ENCODE measurements at regions not wholly inside any gene's neighbourhood (a gene's known extent, or its start where the extent isn't known, plus 50 kb on each side); places are given as distances from the start of the nearest gene placed in this dataset.

- Histone ChIP-seq H3K27me3 (no peaks in the 10 kb centered on the region), H3K4me3 (no peak overlapping the region), H3K27ac (no peak overlapping the region), H3K9me3 (no peaks in the 10 kb centered on the region), H3K36me3 (no peaks in the 10 kb centered on the region), H3K4me1 (no peaks in the 10 kb centered on the region)
- no peak for DNase-seq
- no peak for ATAC-seq
- 94% methylated on average over 2 of the region's 2 CpGs for WGBS (ENCODE audit: insufficient coverage, low coverage, low lambda C conversion rate, missing lambda C conversion rate)
- TF ChIP-seq CTCF (IDR thresholded peaks at IDR 0.05) (no peak), POLR2A (IDR thresholded peaks at IDR 0.05) (no peak)
- intact Hi-C loops (cut with DNase I), result no loop called here
Observed at GRCh38 chr2:173493874-173494273, 139.2 kb downstream of the CDCA7 start.

- no peak for DNase-seq
- intact Hi-C loops (cut with DNase I), result no loop called here
Observed at GRCh38 chr2:173496746-173497145, 142.1 kb downstream of the CDCA7 start.

GRCh38 chr2:173500953-173501352, 146.3 kb downstream of the CDCA7 start:
- Histone ChIP-seq H3K4me1 (no peaks in the 10 kb centered on the region), H3K27me3 (no peaks in the 10 kb centered on the region), H3K4me3 (no peak overlapping the region), H3K27ac (no peak overlapping the region), H3K36me3 (no peaks in the 10 kb centered on the region), H3K9me3 (no peaks in the 10 kb centered on the region)
- 60% methylated on average over 1 of the region's 1 CpG for WGBS (ENCODE audit: insufficient coverage, low coverage, low lambda C conversion rate, missing lambda C conversion rate)
- ATAC-seq (no peak), DNase-seq (no peak)
- TF ChIP-seq CTCF (IDR thresholded peaks at IDR 0.05), result no peak
- TF ChIP-seq POLR2A (IDR thresholded peaks at IDR 0.05), result no peak
- intact Hi-C loops (cut with DNase I), result no loop called here

More at GRCh38 chr2:173496746-173497145, 142.1 kb downstream of the CDCA7 start:
- TF ChIP-seq POLR2A (IDR thresholded peaks at IDR 0.05) (no peak), CTCF (IDR thresholded peaks at IDR 0.05) (no peak)
- WGBS (ENCODE audit: insufficient coverage, low coverage, low lambda C conversion rate, missing lambda C conversion rate), result 79% methylated on average over 3 of the region's 3 CpGs
- ATAC-seq, result no peak
- Histone ChIP-seq H3K27me3 (no peaks in the 10 kb centered on the region), H3K36me3 (no peaks in the 10 kb centered on the region), H3K9me3 (no peaks in the 10 kb centered on the region), H3K4me3 (no peak overlapping the region), H3K4me1 (no peaks in the 10 kb centered on the region), H3K27ac (no peak overlapping the region)

GRCh38 chr2:173502296-173502695, 147.6 kb downstream of the CDCA7 start:
- Histone ChIP-seq H3K4me1 (no peaks in the 10 kb centered on the region), H3K27ac (no peak overlapping the region), H3K27me3 (no peaks in the 10 kb centered on the region), H3K9me3 (no peaks in the 10 kb centered on the region), H3K36me3 (no peaks in the 10 kb centered on the region), H3K4me3 (no peak overlapping the region)
- ATAC-seq (no peak), DNase-seq (no peak)
- WGBS (ENCODE audit: insufficient coverage, low coverage, low lambda C conversion rate, missing lambda C conversion rate), result 72% methylated on average over 6 of the region's 6 CpGs
- intact Hi-C loops (cut with DNase I), result no loop called here
- TF ChIP-seq POLR2A (IDR thresholded peaks at IDR 0.05), result no peak
- no peak for TF ChIP-seq CTCF (IDR thresholded peaks at IDR 0.05)

- TF ChIP-seq POLR2A (IDR thresholded peaks at IDR 0.05) (no peak), CTCF (IDR thresholded peaks at IDR 0.05) (no peak)
- Histone ChIP-seq H3K27ac (no peak overlapping the region), H3K4me3 (no peak overlapping the region), H3K4me1 (no peaks in the 10 kb centered on the region), H3K36me3 (no peaks in the 10 kb centered on the region), H3K27me3 (no peaks in the 10 kb centered on the region), H3K9me3 (no peaks in the 10 kb centered on the region)
- DNase-seq (no peak), ATAC-seq (no peak)
- 48% methylated on average over 3 of the region's 3 CpGs for WGBS (ENCODE audit: insufficient coverage, low coverage, low lambda C conversion rate, missing lambda C conversion rate)
- intact Hi-C loops (cut with DNase I), result no loop called here
Observed at GRCh38 chr2:173511357-173511756, 156.7 kb downstream of the CDCA7 start.

All from right lobe of liver (tissue), 6 donors.